ENCODE measurements at regions not wholly inside any gene's neighbourhood (a gene's known extent, or its start where the extent isn't known, plus 50 kb on each side); places are given as distances from the start of the nearest gene placed in this dataset.

DNA sequence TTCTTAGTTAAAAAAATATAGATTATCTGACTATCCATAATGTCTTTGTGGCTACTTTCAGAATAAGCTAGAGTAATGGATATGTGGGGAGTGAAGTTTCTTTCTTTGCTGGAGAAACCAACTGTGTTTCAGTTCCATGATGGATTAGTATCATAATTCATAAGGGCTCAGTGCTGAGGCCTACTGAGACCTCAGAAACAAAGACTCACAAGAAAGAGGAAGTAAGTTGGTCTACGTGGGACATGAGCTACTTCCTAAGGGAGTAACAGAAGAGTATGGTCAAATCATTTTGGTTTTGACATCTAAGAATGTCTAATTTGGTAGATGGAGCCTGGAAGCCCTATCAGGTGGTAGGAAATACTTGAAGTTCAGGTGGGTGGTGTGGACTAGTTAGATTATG, 99.0 kb upstream of the HTR2A start:
- peaks cover 0 to 2% of the 10 kb centered on the region in 2 experiments; a peak in 1 of 4 replicates for H3K4me1 Mint-ChIP-seq
- no peak overlapping the region for H2BK12ac ChIP-seq (ENCODE audit: insufficient read length, low read depth, low read length)
- DNase-seq = no peak
- H2AK5ac ChIP-seq (ENCODE audit: insufficient read length, low read length) = no peak overlapping the region
- no peak overlapping the region for H2AFZ ChIP-seq (ENCODE audit: low read length)
- WGBS (ENCODE audit: extremely low coverage, insufficient read length, low lambda C conversion rate) = no CpG with 5 or more reads among the region's 1 CpG
- H3K23ac ChIP-seq (ENCODE audit: insufficient read length, low read depth, low read length) = no peak overlapping the region
- H3K4me3 Mint-ChIP-seq = no peak overlapping the region
- H3K27me3 Mint-ChIP-seq (ENCODE audit: low read depth) = no peaks in the 10 kb centered on the region
- H3K9ac ChIP-seq (ENCODE audit: extremely low read depth, insufficient read length, low read length) = no peak overlapping the region
- no peak overlapping the region for H3K27ac ChIP-seq (ENCODE audit: insufficient read length, low read depth, low read length)
- no peaks in the 10 kb centered on the region for H3K9me3 Mint-ChIP-seq
- H2BK120ac ChIP-seq (ENCODE audit: low read depth, low read length, poor library complexity, severe bottlenecking) = no peak overlapping the region
- no peak overlapping the region for H3K4ac ChIP-seq (ENCODE audit: low read depth, low read length)
- H3T11ph ChIP-seq (ENCODE audit: low read length) = no peak overlapping the region
- no peak overlapping the region for H3K14ac ChIP-seq (ENCODE audit: insufficient read depth, low read length)
- H3K27me3 ChIP-seq (ENCODE audit: insufficient read depth, low read length) = no peaks in the 10 kb centered on the region
- no peaks in the 10 kb centered on the region for H3K23me2 ChIP-seq (ENCODE audit: insufficient read length, low read depth, low read length, poor library complexity, severe bottlenecking)
- H3K36me3 Mint-ChIP-seq (ENCODE audit: insufficient read depth in 1 of 3, low read depth in 3 of 3) = no peaks in the 10 kb centered on the region
- no peak overlapping the region for H3K18ac ChIP-seq (ENCODE audit: insufficient read length, low read depth, low read length)
- H2BK20ac ChIP-seq (ENCODE audit: low read depth, low read length, poor library complexity, severe bottlenecking) = no peak overlapping the region
- H4K5ac ChIP-seq (ENCODE audit: insufficient read length, low read depth, low read length) = no peak overlapping the region
- no peaks in the 10 kb centered on the region for H3K79me1 ChIP-seq (ENCODE audit: insufficient read depth, low read depth, low read length, poor library complexity, severe bottlenecking)
- no peaks in the 10 kb centered on the region for H3K9me3 ChIP-seq (ENCODE audit: control insufficient read depth, low read depth, low read length)
- no peak overlapping the region for H4K91ac ChIP-seq (ENCODE audit: insufficient read length, low read depth, low read length)
- no peaks in the 10 kb centered on the region for H3K79me2 ChIP-seq (ENCODE audit: insufficient read depth, low read length)
- no peak overlapping the region; a peak in 1 of 7 replicates for H3K27ac Mint-ChIP-seq
- H2BK15ac ChIP-seq (ENCODE audit: low read depth, low read length) = no peak overlapping the region
- H4K20me1 ChIP-seq (ENCODE audit: control insufficient read depth, insufficient read depth, insufficient read length) = no peaks in the 10 kb centered on the region
- H4K8ac ChIP-seq (replicated peaks; ENCODE audit: insufficient read length, low read depth, low read length) = no peak overlapping the region
- TF ChIP-seq, protein P1, sequence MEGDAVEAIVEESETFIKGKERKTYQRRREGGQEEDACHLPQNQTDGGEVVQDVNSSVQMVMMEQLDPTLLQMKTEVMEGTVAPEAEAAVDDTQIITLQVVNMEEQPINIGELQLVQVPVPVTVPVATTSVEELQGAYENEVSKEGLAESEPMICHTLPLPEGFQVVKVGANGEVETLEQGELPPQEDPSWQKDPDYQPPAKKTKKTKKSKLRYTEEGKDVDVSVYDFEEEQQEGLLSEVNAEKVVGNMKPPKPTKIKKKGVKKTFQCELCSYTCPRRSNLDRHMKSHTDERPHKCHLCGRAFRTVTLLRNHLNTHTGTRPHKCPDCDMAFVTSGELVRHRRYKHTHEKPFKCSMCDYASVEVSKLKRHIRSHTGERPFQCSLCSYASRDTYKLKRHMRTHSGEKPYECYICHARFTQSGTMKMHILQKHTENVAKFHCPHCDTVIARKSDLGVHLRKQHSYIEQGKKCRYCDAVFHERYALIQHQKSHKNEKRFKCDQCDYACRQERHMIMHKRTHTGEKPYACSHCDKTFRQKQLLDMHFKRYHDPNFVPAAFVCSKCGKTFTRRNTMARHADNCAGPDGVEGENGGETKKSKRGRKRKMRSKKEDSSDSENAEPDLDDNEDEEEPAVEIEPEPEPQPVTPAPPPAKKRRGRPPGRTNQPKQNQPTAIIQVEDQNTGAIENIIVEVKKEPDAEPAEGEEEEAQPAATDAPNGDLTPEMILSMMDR (conservative IDR thresholded peaks at IDR 0.05) = no peak
- no peak overlapping the region for H2BK5ac ChIP-seq (ENCODE audit: insufficient read length, low read length)
- H3K56ac ChIP-seq (ENCODE audit: insufficient read length, low read depth, low read length) = no peak overlapping the region
- no peak overlapping the region for H3K4me2 ChIP-seq (ENCODE audit: insufficient read depth, insufficient read length, low read length)
- H3K4me1 ChIP-seq (ENCODE audit: insufficient read depth, low read length) = no peaks in the 10 kb centered on the region

Data from H9 (cell line).